Hypothalamus (tissue), 51 donors: ENCODE measurements at regions not wholly inside any gene's neighbourhood (a gene's known extent, or its start where the extent isn't known, plus 50 kb on each side); places are given as distances from the start of the nearest gene placed in this dataset.

Experiments used
- DNase-seq, 51 donors: peaks; one replicate each; lab custom pipeline; 2025; lab: John Stamatoyannopoulos, UW

GRCh38 chr1:8204826-8205225 lies 113.1 kb upstream of the SLC45A1 start:
- DNase-seq: no peak

GRCh38 chr1:8203551-8203950 lies 114.4 kb upstream of the SLC45A1 start:
- no peak for DNase-seq

DNA sequence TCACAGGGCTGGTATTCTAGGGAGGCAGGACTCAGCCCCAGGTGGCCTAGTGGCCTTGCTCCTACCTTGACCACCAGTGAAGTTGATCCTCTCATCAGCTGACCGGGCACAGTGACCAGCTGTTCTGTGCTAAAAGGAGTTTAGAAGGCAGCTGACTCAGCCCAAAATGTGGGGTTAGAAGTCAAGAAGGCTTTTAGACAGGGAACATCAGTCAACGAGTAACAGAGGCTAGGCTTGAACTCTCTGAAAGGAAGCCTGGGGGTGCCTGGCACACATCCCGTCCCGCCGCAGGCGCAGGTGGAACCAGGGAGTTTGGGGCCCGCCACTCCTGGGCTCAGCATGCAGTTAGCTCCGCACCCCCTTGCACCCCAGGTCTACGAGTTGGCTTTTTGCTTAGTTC lies 114.9 kb upstream of the SLC45A1 start:
- no peak for DNase-seq

GRCh38 chr1:8202182-8202905 lies 115.6 kb upstream of the SLC45A1 start:
- peak in 2 of 51 donors; percentile 11 to 37 for DNase-seq

DNA sequence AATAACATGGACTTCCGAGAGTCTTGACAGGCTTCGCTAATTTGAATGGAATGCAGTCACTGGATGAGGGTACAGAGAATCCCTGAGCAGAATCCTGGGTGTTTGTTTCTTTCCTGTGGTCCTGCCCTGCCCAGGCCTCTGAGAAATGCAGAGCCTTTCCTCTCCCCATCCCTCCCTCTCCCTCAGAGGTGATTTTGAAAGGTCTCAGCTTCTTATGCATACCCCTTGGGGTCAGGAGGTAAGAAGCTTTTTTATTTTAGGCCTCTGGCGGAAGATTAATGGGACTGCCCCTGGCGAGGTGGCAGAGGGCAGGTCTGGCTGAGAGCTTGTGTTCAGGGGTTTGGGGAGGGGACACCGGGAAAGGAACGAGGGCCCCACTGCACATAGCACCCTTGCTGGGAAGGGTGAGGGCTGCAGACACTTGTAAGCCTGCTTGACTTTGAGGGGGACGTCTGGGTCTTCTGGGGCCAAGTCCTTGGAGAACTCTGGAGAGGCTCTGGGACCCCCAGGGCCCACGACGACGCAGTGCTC lies 116.5 kb upstream of the SLC45A1 start:
- no peak for DNase-seq

DNA sequence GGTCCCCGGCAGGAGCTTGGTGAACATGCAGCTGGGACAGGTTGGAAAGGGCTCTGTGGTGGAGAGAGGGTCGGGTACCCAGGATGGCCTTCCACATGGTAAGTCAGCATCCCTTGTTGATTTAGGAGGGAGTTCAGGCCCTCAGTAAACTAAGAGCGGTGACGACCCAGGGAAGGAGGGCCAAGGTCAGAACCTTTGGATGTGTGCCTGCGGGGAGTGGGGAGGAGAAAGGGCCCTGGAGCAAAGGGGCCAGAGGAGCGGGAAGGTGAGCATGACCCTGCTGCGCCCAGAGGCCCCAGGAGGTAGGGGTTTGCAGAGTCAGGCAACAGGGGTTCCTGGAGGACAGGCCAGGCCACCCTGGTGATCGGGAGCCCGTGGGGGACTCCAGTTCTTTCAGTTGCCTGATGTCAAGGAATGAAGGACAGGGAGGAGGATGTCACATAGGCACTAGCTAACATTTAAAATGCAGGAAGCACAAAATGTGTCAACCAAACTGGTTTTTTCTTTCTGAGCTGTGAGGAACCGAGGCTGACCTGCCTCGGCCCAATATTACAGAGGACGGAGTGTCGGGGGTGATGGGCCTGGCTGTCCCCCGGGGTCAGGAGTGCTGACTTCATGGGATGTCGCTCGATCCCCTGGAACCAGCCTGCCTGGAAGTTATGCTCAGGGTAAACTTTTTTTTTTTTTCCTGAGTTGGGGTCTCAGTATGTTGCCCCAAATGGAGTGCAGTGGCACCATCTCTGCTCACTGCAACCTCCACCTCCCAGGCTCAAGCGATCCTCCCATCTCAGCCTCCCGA lies 117.4 kb upstream of the SLC45A1 start:
- DNase-seq: no peak

- DNase-seq: no peak
These were observed 119.4 kb upstream of the SLC45A1 start for GRCh38 chr1:8198522-8198921.

DNA sequence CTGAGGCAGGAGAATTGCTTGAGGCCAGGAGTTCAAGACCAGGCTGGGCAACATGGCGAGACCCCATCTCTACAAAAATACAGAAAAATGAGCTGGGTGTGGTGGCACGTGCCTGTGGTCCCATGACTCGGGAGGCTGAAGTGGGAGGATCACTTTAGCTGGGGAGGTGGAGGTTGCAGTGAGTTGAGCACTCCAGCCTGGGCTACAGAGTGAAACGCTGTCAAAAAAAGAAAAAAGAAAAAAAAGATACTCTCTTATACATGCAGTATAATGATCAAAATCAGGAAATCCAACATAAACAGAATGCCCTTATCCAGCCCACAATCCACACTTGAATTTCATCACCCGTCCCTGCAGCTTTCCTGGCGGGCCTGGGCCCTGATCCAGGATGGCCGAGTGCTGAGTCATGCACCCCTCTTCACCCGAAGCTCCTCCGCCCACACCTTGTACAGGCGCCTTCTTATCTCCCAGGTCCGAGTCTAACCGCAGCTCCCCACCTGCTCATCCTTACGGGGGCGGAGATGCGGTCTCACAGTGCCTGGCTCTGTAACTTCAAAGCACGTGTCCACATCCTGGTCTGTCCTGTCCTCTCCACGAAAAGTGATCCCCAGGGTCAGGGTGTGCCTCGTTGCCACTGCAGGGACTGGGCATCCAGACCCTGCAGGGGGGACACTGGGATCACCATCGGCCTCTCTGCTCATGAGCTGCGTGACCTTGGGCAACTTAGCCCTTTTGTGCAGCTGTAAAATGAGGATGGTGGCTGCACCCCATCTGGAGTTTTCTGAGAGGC lies 120.2 kb upstream of the SLC45A1 start:
- no peak for DNase-seq

GRCh38 chr1:8194481-8195227 lies 123.3 kb upstream of the SLC45A1 start:
- no peak for DNase-seq

- DNase-seq: no peak
These were observed 124.0 kb upstream of the SLC45A1 start for GRCh38 chr1:8193840-8194406.

GRCh38 chr1:8191474-8191873 lies 126.4 kb upstream of the SLC45A1 start:
- DNase-seq: no peak

DNA sequence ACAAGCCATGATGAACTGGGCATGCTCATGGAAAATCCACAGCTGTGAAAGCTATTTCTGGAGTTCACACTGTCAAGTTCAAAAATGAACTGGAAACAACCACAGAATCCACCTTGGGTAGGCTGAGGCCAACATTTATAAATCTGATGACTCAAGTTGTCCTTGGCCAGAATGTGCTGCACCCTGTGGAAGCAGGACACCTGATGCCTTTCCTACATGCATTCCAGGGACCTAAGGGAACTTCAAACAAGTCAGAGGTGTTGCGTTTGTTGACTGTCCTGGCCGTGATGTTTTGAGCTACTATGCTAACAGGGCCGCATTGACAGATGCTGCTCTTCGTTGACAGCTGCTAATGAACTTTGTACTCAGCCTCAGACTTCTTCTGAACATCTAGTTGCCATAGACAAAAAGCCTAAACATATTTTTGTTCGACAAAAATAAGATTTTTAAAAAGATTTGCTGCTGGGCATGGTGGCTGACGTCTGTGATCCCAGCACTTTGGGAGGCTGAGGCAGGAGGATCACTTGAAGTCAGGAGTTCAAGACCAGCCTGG lies 127.9 kb upstream of the SLC45A1 start:
- no peak for DNase-seq

GRCh38 chr1:8185400-8185799 lies 132.5 kb upstream of the SLC45A1 start:
- no peak for DNase-seq

DNA sequence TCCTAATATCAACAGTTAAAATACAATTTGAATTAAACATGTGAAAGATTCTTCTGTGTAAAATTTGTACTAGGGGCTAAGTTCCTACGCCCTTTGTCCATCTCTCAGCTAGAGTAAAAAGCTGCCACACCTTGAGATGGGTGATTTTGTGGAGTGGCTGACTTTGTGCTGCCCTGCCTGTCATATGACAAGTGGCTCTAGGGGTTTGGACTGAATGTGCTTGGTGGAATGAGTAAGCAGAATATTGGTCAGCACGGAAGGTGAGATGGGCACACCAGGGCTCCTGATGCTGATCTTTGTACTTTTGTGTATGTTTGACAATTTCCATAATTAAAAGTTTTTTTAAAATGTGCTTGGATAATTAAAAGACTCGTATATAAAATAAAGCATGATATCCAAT lies 133.6 kb upstream of the SLC45A1 start:
- DNase-seq: no peak

GRCh38 chr1:8182034-8182761 lies 135.7 kb upstream of the SLC45A1 start:
- no peak for DNase-seq

GRCh38 chr1:8179132-8179793 lies 138.7 kb upstream of the SLC45A1 start:
- DNase-seq: no peak

DNA sequence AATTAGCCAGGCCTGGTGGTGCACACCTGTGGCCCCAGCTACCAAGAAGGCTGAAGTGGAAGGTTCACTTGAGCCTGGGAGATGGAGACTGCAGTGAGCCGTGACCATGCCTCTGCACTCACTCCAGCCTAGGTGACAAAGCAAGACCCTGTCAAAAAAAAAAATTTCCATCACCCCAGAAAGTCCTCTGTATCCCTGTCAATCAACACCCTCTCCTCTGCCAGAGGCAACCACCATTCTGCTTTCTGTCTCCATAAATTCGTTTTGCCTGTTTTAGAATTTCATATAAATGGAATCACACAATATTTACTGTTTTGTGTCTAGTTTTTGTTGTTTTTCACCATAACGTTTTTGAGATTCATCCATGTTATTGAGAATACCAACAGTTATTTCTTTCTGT lies 141.6 kb upstream of the SLC45A1 start:
- DNase-seq: no peak

DNA sequence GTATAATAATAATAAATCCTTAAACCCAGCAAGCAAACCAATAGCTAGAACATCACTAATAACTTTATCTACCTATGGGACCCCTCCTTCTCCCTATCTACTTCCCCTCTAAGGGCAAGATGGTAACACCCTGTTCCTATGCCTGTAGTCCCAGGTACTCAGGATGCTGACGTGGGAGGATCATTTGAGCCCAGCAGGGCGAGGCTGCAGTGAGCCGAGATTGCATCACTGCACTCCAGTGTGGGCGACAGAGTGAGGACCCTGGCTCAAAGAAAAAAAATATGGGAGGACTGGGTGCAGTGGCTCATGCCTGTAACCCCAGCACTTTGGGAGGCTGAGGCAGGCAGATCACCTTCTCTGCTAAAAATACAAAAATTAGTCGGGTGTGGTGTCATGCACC lies 143.1 kb upstream of the SLC45A1 start:
- DNase-seq: no peak
